D721Med (cell line): ENCODE measurements at regions not wholly inside any gene's neighbourhood (a gene's known extent, or its start where the extent isn't known, plus 50 kb on each side); places are given as distances from the start of the nearest gene placed in this dataset.

ENCODE experiments used
- DNase-seq: peaks from one replicate; pipeline ENCODE4 v3.0.0; 2011; ENCODE audit warnings: low spot score; ENCODE audit not compliant: insufficient read length
- FAIRE-seq: peaks from 2 replicates; lab custom pipeline; 2011; peaks lifted over from hg19 to GRCh38; lab: Jason Lieb, UNC
- TF ChIP-seq, protein P1 (sequence below): IDR thresholded peaks from 2 replicates; pipeline ENCODE4 v1.5.1; 2012; ENCODE audit warnings: mild to moderate bottlenecking, control low read depth; ENCODE audit not compliant: insufficient read depth; ENCODE audit errors: missing control alignments

DNA sequence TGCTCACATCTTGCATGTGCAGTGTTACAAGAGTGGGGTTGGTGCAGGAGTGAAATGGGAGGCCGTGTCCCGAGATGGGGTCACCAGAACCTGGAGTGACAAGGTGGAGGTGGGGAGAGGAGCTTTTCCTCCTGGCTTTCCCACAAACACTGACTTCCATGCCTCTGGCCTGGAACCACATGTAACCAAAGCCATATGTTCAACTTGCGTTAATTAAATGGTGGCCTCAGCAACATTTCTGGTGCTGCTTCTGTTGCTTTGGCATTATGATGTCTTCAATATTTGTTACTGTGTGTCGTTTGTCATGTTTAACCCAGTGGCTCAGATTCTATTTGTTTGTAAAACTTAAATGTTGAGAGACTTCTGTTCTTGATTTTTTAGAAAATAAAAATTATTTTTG lies 110.2 kb downstream of the VCPKMT start:
- TF ChIP-seq, protein P1, sequence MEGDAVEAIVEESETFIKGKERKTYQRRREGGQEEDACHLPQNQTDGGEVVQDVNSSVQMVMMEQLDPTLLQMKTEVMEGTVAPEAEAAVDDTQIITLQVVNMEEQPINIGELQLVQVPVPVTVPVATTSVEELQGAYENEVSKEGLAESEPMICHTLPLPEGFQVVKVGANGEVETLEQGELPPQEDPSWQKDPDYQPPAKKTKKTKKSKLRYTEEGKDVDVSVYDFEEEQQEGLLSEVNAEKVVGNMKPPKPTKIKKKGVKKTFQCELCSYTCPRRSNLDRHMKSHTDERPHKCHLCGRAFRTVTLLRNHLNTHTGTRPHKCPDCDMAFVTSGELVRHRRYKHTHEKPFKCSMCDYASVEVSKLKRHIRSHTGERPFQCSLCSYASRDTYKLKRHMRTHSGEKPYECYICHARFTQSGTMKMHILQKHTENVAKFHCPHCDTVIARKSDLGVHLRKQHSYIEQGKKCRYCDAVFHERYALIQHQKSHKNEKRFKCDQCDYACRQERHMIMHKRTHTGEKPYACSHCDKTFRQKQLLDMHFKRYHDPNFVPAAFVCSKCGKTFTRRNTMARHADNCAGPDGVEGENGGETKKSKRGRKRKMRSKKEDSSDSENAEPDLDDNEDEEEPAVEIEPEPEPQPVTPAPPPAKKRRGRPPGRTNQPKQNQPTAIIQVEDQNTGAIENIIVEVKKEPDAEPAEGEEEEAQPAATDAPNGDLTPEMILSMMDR, result no peak
- FAIRE-seq (no peak), DNase-seq (no peak)

DNA sequence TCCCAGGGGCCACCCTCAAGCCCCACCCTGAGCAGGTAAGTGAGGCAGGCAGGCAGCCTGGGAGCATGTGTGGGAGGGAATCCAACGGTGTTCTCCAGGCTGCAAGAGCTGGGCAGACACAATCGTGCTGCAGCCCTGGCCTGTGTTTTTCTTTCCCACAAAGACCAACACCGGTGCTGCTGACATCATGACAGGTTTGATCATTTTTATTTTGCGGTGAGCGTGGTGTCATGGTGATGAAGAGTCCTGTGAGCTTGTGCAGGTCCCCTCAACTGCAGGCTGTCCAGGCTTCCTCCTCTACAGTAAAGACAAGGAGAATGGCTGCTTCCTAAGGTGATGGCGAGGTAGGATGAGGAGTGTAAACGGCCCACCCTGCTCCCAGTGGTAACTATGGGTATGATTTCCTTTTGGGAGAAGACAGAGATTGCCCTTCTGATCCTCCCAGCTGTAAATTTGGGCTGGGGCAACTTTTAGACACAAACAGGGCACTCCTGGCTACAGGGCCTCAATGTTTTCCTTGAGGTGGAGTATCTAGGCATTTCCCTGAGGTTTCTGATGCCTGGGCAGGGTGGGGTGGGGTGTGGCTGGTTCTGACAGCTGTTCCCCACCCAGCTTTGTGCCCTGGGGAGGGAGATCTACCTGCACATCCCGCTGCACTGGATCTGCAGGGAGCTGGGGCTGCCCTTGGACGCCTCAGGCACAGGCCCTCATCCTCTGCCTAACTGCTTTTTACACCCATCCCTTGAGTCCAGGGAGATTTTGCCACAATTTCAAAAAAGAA lies 109.1 kb downstream of the VCPKMT start:
- DNase-seq, result no peak
- no peak for FAIRE-seq
- TF ChIP-seq, protein P1, result no peak

DNA sequence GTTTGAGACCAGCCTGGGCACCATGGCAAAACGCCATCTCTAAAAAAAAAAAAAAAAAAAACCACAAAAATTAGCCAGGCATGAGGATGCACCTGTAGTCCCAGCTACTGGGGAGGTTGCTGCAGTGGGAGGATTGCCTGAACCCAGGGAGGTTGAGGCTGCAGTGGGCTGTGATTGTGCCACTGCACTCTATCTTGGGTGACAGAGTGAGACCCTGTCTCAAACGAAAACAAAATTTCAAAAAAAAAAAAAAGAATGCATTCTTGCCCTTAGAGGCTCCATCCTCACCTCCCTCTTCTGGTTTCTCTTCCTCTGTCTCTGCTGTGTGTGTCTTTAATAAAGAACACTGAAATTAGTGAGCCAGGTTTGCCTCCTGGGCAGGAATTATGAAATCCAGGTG lies 107.8 kb downstream of the VCPKMT start:
- FAIRE-seq, result no peak
- TF ChIP-seq, protein P1, result no peak
- DNase-seq, result no peak

DNA sequence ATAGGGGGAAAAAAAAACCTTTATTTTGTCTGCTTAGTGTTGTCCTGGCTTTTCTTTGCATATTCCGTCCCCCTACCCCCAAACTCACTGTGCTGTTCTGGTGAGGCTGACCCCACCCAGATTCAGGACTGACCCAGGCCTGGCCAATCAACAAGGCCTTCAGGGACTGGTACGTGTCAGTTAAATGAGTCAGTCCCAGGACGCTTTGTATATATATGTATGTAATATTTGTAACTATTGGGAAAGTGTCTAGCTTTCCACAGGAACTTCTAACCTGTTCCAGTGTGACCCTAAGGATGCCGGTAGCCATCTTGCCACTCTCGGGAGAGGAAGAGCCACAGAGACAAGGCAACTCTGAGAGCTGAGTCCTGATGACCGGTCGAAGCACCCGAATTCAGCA lies 107.4 kb downstream of the VCPKMT start:
- TF ChIP-seq, protein P1, result no peak
- FAIRE-seq (no peak), DNase-seq (no peak)

DNA sequence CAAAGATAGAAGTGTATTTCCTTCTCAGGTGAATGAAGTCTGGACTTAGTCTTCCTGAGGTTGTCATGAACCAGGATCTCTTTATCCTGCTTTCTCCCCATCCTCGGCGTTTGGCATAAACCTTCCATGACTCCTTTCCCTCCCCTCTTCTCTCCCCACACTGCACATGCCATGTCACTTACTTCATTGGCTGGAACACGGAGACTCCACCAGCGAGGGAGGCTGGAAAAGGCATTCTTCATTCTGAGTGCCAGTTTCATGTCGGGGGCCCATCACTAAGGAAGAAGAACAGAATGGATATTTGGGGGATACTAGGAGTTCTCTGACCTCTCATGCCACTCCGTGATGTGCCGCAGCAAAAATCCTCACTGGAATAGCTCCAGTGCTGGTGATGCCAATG lies 105.6 kb downstream of the VCPKMT start:
- FAIRE-seq (no peak), DNase-seq (no peak)
- TF ChIP-seq, protein P1, result no peak

DNA sequence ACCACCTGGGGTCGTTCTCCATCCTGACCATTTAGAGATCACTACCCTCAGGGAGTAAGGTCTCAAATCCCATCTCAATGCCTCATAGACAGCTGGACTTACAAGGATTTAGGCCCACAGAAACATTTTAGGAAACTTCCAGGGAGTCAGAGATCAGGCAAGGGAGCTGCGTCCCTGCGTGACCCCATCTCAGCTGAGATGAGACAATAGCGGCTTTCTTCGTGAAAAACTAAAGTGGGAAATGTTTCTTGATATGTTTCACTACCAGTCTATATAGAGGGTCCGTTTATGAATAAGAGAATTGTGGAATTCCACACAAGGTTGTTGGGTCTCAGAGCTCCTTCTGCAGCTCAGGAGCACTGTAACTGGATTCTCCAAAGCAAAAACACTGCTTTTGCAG lies 105.1 kb downstream of the VCPKMT start:
- DNase-seq (no peak), FAIRE-seq (no peak)
- TF ChIP-seq, protein P1, result no peak

DNA sequence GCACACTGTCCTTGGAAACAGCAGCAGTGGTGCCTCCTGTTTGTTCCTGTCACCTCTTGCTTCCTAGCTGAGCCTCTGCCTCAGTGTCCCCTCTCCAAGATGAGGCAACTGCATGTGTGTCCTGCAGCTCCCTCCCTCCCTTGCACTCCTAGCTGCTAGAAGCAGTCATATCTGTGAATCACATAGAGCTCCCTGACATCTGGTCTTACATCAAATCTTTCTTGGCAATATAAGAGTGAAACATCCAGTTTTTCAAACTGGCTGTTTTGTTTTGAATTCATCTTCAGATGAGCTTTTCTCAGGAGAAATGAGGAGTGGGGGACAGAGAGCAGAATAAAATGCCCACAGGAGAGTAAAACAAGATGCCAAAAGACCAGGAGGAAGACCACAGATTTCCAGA lies 103.7 kb downstream of the VCPKMT start:
- TF ChIP-seq, protein P1, result no peak
- no peak for DNase-seq
- FAIRE-seq, result no peak
